Smooth muscle cell (in vitro differentiated cells): ENCODE measurements at regions not wholly inside any gene's neighbourhood (a gene's known extent, or its start where the extent isn't known, plus 50 kb on each side); places are given as distances from the start of the nearest gene placed in this dataset.

Experiments used
- DNase-seq: peaks from one replicate; lab custom pipeline; 2025; ENCODE audit not compliant: unreplicated experiment; lab: John Stamatoyannopoulos, UW
- H2AFZ ChIP-seq: fragments of 200-600 bp; sonication (generic); 2 replicates; pipeline ENCODE4 v1.6.0; 2016; ENCODE audit warnings: antibody characterized with exemption, low read depth, mild to moderate bottlenecking
- H3F3A ChIP-seq: fragments of 200-600 bp; sonication (generic); 2 replicates; pipeline ENCODE4 v1.6.0; 2017; ENCODE audit warnings: antibody characterized with exemption, low read depth
- H3K27ac ChIP-seq: fragments of 200-600 bp; sonication (generic); 2 replicates; pipeline ENCODE4 v1.5.1; 2016; ENCODE audit warnings: low read depth, mild to moderate bottlenecking
- H3K27me3 ChIP-seq: fragments of 200-600 bp; sonication (generic); 2 replicates; pipeline ENCODE4 v1.6.1; 2016; ENCODE audit warnings: low read depth, mild to moderate bottlenecking
- H3K36me3 ChIP-seq: fragments of 200-600 bp; sonication (generic); 2 replicates; pipeline ENCODE4 v1.5.1; 2016; ENCODE audit warnings: low read depth
- H3K4me1 ChIP-seq: fragments of 200-600 bp; sonication (generic); 2 replicates; pipeline ENCODE4 v1.5.1; 2016; ENCODE audit warnings: low read depth
- H3K4me2 ChIP-seq: fragments of 200-600 bp; sonication (generic); 2 replicates; pipeline ENCODE4 v1.6.0; 2016; ENCODE audit warnings: mild to moderate bottlenecking
- H3K4me3 ChIP-seq: fragments of 200-600 bp; sonication (generic); 2 replicates; pipeline ENCODE4 v1.5.1; 2016; ENCODE audit warnings: mild to moderate bottlenecking
- H3K79me2 ChIP-seq: fragments of 200-600 bp; sonication (generic); 2 replicates; pipeline ENCODE4 v1.6.0; 2016; ENCODE audit warnings: low read depth, mild to moderate bottlenecking
- H3K9ac ChIP-seq: fragments of 200-600 bp; sonication (generic); 2 replicates; pipeline ENCODE4 v1.6.0; 2016; ENCODE audit warnings: low read depth
- H3K9me3 ChIP-seq: fragments of 200-600 bp; sonication (generic); replicated peaks from 2 replicates; pipeline ENCODE4 v1.5.1; 2016; ENCODE audit warnings: low read depth
- H4K20me1 ChIP-seq: fragments of 200-600 bp; sonication (generic); 2 replicates; pipeline ENCODE4 v1.6.0; 2016; ENCODE audit warnings: low read depth
- CTCF ChIP-seq: fragments of 200-600 bp; sonication (generic); IDR thresholded peaks from 2 replicates; pipeline ENCODE4 v1.5.1; 2017; ENCODE audit warnings: borderline replicate concordance, mild to moderate bottlenecking, antibody characterized with exemption; ENCODE audit not compliant: insufficient read depth, poor library complexity, severe bottlenecking
- WGBS: methylation state at CpG from one replicate; pipeline ENCODE4 v1.1.7; 2016; ENCODE audit warnings: low lambda C conversion rate; 5-methylcytosine and 5-hydroxymethylcytosine counted together

GRCh38 chr7:116618338-116619128 lies 53.5 kb upstream of the MET start:
- H4K20me1 ChIP-seq, result no peaks in the 10 kb centered on the region
- no peaks in the 10 kb centered on the region for H3K36me3 ChIP-seq
- TF ChIP-seq CTCF, result no peak
- H3K27me3 ChIP-seq, result peaks cover 2% of the 10 kb centered on the region
- no peak overlapping the region for H3K9ac ChIP-seq
- H3K79me2 ChIP-seq, result no peaks in the 10 kb centered on the region
- no peak overlapping the region for H3K27ac ChIP-seq
- H2AFZ ChIP-seq, result no peak overlapping the region
- H3K4me2 ChIP-seq, result no peak overlapping the region
- 87% methylated on average over 3 of the region's 3 CpGs for WGBS
- no peaks in the 10 kb centered on the region for H3F3A ChIP-seq
- H3K4me1 ChIP-seq, result peaks cover 13% of the 10 kb centered on the region
- no peak for DNase-seq
- H3K9me3 ChIP-seq, result no peaks in the 10 kb centered on the region
- H3K4me3 ChIP-seq, result no peak overlapping the region

- no peak for DNase-seq
Observed at GRCh38 chr7:116621649-116622048, 50.3 kb upstream of the MET start.

More at GRCh38 chr7:116621649-116622048, 50.3 kb upstream of the MET start:
- Histone ChIP-seq H3K9me3 (no peaks in the 10 kb centered on the region), H3K4me1 (peaks cover 5% of the 10 kb centered on the region), H3K36me3 (no peaks in the 10 kb centered on the region), H2AFZ (no peak overlapping the region), H3K27ac (no peak overlapping the region), H3K27me3 (peaks cover 2% of the 10 kb centered on the region), H4K20me1 (no peaks in the 10 kb centered on the region), H3K79me2 (no peaks in the 10 kb centered on the region), H3F3A (no peaks in the 10 kb centered on the region), H3K9ac (no peak overlapping the region), H3K4me2 (no peak overlapping the region), H3K4me3 (no peak overlapping the region)
- 91% methylated on average over 5 of the region's 5 CpGs for WGBS
- TF ChIP-seq CTCF, result no peak
